Ovary (tissue), 7 donors: ENCODE measurements at regions not wholly inside any gene's neighbourhood (a gene's known extent, or its start where the extent isn't known, plus 50 kb on each side); places are given as distances from the start of the nearest gene placed in this dataset.

ENCODE experiments used
- DNase-seq, 5 donors: peaks; one replicate each; pipeline ENCODE4 v3.0.0-alpha.2; 2019 to 2020
- H3K27ac ChIP-seq, 2 donors: fragments of 200-600 bp; one replicate each; pipeline versions ENCODE4 v1.5.1 to v1.8.0; 2019 to 2022
- H3K27me3 ChIP-seq: fragments of 200-600 bp; one replicate; pipeline ENCODE4 v1.8.0; 2022
- H3K36me3 ChIP-seq: fragments of 200-600 bp; sonication (generic); one replicate; pipeline ENCODE4 v1.5.1; 2019
- H3K4me1 ChIP-seq: one replicate; pipeline ENCODE4 v1.8.1; 2013; ENCODE audit warnings: mild to moderate bottlenecking, moderate library complexity; ENCODE audit not compliant: insufficient read depth
- H3K4me3 ChIP-seq: fragments of 200-600 bp; sonication (generic); one replicate; pipeline ENCODE4 v1.5.1; 2017
- H3K9me3 ChIP-seq, 2 donors: fragments of 200-600 bp in 1 of 2; sonication (generic) in 1 of 2; one replicate each; pipeline versions ENCODE4 v1.5.1 to v1.8.1; 2013 to 2019; ENCODE audit warnings: mild to moderate bottlenecking in 1 of 2, moderate library complexity in 1 of 2
- CTCF ChIP-seq, 3 donors: fragments of 450-650 bp in 2 of 3; fragments of 200-600 bp in 1 of 3; IDR thresholded peaks; one replicate each; pipeline versions ENCODE4 v1.5.1 to v1.8.0; 2016 to 2022; ENCODE audit warnings: antibody characterized with exemption in 3 of 3, mild to moderate bottlenecking in 1 of 3
- EP300 ChIP-seq: sonication (generic); formaldehyde crosslinking; IDR thresholded peaks from one replicate; pipeline ENCODE4 v1.6.1; 2017; ENCODE audit warnings: antibody characterized with exemption
- POLR2A ChIP-seq: fragments of 450-650 bp; IDR thresholded peaks from one replicate; pipeline ENCODE4 v1.6.1; 2017; ENCODE audit warnings: antibody characterized with exemption, mild to moderate bottlenecking, moderate library complexity
- WGBS, 3 donors: extraction: QIAGEN DNeasy Blood & Tissue Kit in 1 of 3; methylation state at CpG; one replicate each; pipeline versions ENCODE4 v1.1.5 to v1.1.7; 2013 to 2017; 5-methylcytosine and 5-hydroxymethylcytosine counted together
- intact Hi-C, 4 donors: fragments of 100-400 bp; cut with DNase I; formaldehyde crosslinking; loops; one replicate each; pipeline versions ENCODE4 v1.11.0 to v1.15.1; 2022 to 2023
- donor health status: DM: no; HTN: no; CAD: no; lungs with moderate emphysema.
- donor health status: DM: no; HTN: no; CAD: no.
- donor health status: Bipolar disorder and iron deficiency.
- donor health status: DM: no; HTN: no; CAD: no.
- donor health status: DM: yes; HTN: yes; CAD: no.

- TF ChIP-seq POLR2A, result no peak
- no peak for TF ChIP-seq CTCF (IDR thresholded peaks at IDR 0.05)
- no peak for TF ChIP-seq EP300
- Histone ChIP-seq H3K36me3 (no peaks in the 10 kb centered on the region), H3K9me3 (no peaks in the 10 kb centered on the region), H3K27ac (no peak overlapping the region), H3K4me3 (no peak overlapping the region), H3K4me1 (no peaks in the 10 kb centered on the region), H3K27me3 (no peaks in the 10 kb centered on the region)
- intact Hi-C loops, result no loop called here
- WGBS, 3 donors, result 80 to 86% (median 84%) methylated on average over 3 of the region's 3 CpGs
- no peak for DNase-seq
Observed at GRCh38 chr16:50436271-50436670, 67.5 kb upstream of the BRD7 start.

- TF ChIP-seq CTCF (IDR thresholded peaks at IDR 0.05) (no peak), POLR2A (no peak), EP300 (no peak)
- no peak for DNase-seq
- no peak overlapping the region for H3K4me3 ChIP-seq
- H3K9me3 ChIP-seq, result no peaks in the 10 kb centered on the region
- no peaks in the 10 kb centered on the region for H3K36me3 ChIP-seq
- H3K4me1 ChIP-seq, result no peaks in the 10 kb centered on the region
- no peak overlapping the region for H3K27ac ChIP-seq
- 81 to 86% (median 82%) methylated on average over 7 of the region's 7 CpGs for WGBS, 3 donors
- intact Hi-C loops, result no loop called here
- no peaks in the 10 kb centered on the region for H3K27me3 ChIP-seq
Observed at GRCh38 chr16:50434872-50435478, 66.2 kb upstream of the BRD7 start.

DNA sequence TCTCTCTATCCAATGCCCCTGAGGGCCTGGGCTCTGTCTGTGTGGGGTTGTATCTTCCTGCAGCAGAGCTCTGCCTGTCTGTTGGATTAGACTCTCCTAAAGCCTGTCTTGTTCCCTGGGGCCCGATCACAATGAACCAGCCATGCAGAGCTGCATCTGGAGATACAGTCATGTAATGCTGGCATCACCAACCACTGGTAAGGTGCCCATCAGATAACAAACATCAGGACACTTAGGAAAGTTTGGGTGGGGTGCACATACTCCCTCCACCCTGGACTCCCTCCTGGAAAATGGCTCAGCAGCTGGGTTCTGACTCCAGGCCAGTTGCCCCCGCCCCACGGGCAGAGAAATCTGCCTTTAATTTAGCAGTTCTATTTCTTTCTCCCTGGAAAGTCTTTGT, 61.3 kb upstream of the BRD7 start:
- Histone ChIP-seq H3K4me3 (no peak overlapping the region), H3K9me3 (no peaks in the 10 kb centered on the region), H3K36me3 (no peaks in the 10 kb centered on the region), H3K4me1 (no peaks in the 10 kb centered on the region), H3K27me3 (no peaks in the 10 kb centered on the region), H3K27ac (no peak overlapping the region)
- TF ChIP-seq POLR2A, result no peak
- TF ChIP-seq CTCF (IDR thresholded peaks at IDR 0.05), result no peak
- no peak for TF ChIP-seq EP300
- no peak for DNase-seq
- WGBS, 3 donors, result 63 to 89% (median 78%) methylated on average over 3 of the region's 3 CpGs
- intact Hi-C loops, result no loop called here

- Histone ChIP-seq H3K4me1 (no peaks in the 10 kb centered on the region), H3K36me3 (no peaks in the 10 kb centered on the region), H3K4me3 (no peak overlapping the region), H3K9me3 (no peaks in the 10 kb centered on the region), H3K27me3 (no peaks in the 10 kb centered on the region), H3K27ac (no peak overlapping the region)
- intact Hi-C loops, result no loop called here
- TF ChIP-seq EP300 (no peak), POLR2A (no peak), CTCF (IDR thresholded peaks at IDR 0.05) (no peak)
- no peak for DNase-seq
Observed at GRCh38 chr16:50428742-50429141, 60.0 kb upstream of the BRD7 start.
